ENCODE measurements at regions not wholly inside any gene's neighbourhood (a gene's known extent, or its start where the extent isn't known, plus 50 kb on each side); places are given as distances from the start of the nearest gene placed in this dataset.

DNA sequence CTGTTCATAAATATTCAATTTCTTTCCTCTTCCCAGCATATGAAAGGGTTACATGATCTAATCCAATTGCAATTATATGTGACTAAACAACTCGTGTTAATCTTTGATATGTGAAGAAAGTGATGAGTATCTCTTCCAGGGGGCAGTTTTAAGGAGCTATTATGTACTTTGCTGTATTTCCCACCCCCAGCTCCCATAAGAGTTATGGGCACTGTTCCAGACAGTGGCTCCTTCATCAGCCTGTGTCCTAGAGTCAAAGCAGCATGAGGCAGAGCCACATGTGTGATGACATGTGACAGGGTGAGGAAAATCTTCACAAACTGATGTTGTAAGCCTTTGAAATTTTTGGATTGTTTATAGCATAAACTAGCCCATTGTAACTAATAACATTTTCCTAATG lies 315.4 kb downstream of the DIPK2A start:
- DNase-seq (ENCODE audit: low read depth) = no peak
- TF ChIP-seq, protein P1, sequence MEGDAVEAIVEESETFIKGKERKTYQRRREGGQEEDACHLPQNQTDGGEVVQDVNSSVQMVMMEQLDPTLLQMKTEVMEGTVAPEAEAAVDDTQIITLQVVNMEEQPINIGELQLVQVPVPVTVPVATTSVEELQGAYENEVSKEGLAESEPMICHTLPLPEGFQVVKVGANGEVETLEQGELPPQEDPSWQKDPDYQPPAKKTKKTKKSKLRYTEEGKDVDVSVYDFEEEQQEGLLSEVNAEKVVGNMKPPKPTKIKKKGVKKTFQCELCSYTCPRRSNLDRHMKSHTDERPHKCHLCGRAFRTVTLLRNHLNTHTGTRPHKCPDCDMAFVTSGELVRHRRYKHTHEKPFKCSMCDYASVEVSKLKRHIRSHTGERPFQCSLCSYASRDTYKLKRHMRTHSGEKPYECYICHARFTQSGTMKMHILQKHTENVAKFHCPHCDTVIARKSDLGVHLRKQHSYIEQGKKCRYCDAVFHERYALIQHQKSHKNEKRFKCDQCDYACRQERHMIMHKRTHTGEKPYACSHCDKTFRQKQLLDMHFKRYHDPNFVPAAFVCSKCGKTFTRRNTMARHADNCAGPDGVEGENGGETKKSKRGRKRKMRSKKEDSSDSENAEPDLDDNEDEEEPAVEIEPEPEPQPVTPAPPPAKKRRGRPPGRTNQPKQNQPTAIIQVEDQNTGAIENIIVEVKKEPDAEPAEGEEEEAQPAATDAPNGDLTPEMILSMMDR (conservative IDR thresholded peaks at IDR 0.05; ENCODE audit: low read length) = no peak
- H3K4me3 ChIP-seq (ENCODE audit: low read length) = no peak overlapping the region

DNA sequence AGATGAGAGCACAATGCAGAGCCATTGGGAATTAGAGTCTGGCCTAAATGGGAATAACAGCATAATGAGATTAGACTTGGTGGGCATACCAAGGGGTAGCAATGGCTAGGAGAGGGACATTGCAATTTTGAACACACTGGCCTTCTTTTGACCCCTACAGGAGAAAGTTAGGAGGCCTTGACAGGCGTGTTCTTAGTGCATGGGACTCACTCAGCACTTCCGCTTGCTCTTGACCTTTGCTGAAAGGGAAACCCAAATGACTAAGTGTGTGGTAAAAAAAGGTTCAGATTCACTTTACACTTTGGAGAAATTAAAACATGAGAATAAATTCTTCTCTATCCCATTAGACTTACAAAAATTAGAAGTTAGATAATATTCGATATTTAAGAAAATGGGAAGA lies 317.4 kb downstream of the DIPK2A start:
- H3K4me3 ChIP-seq (ENCODE audit: low read length) = no peak overlapping the region
- TF ChIP-seq, protein P1 (conservative IDR thresholded peaks at IDR 0.05; ENCODE audit: low read length) = no peak
- no peak for DNase-seq (ENCODE audit: low read depth)

DNA sequence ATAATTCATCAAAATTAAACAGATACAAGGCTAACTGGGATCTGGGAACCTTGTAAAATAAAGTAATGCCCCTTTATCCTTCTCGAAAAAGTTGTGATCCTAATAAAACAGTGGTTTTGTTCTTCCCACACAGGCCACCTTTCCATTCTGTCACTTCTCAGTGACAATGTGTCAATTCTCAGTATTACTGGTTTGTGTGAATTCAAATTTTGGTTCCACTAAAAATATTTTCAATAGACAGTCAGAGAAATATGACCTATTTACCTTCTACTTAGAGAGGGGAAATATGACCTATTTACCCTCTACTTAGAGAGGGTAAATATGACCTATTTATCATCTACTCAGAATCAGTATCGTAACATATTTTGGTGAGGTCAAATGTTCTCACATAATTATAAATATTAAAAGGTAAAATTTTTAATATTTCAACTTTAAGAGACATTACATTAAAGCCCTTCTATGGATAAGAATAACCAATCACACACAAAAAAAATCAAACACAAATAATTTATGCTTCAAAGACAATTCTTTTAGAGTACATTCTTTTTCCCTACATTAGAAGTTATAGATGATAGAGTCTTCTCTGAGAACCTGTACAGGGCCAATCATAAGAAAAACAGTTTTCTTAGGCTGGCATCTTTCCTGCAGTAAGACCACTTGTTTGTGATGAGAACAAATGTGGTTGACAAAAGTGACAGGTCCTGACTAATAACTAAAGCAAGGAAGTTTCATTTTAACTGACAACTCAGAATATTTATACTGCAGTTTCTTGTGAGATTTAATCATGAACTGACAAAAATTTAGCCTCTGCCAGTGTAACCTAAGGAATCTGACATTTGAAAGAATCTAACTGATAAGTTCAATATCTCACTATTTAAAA lies 323.3 kb downstream of the DIPK2A start:
- DNase-seq (ENCODE audit: low read depth) = no peak
- TF ChIP-seq, protein P1 (conservative IDR thresholded peaks at IDR 0.05; ENCODE audit: low read length) = no peak
- no peak overlapping the region for H3K4me3 ChIP-seq (ENCODE audit: low read length)

DNA sequence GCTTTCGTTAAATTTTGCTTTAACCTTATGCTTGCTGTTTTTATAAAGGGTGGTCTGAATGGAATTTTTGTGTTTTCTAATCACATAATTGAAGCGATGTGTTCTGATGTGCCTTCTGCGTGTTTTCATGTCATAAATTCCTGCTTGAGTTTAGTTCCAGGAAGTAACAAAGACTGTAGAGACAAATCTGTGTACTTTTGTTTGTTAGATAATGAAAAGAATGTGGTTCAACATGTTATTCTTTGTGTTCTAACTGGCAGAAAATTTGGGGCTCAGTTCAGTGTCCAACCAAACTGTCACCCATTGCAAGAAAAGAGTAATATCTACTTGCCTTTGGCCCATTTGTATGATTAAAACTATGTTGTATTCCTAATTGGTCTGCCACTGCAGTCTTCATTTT lies 324.0 kb downstream of the DIPK2A start:
- DNase-seq (ENCODE audit: low read depth) = no peak
- no peak overlapping the region for H3K4me3 ChIP-seq (ENCODE audit: low read length)
- TF ChIP-seq, protein P1 (conservative IDR thresholded peaks at IDR 0.05; ENCODE audit: low read length) = no peak

GRCh38 chr3:144296808-144297207 lies 325.2 kb downstream of the DIPK2A start:
- DNase-seq (ENCODE audit: low read depth) = no peak
- H3K4me3 ChIP-seq (ENCODE audit: low read length) = no peak overlapping the region
- TF ChIP-seq, protein P1 (conservative IDR thresholded peaks at IDR 0.05; ENCODE audit: low read length) = no peak

- DNase-seq (ENCODE audit: low read depth) = no peak
- no peak overlapping the region for H3K4me3 ChIP-seq (ENCODE audit: low read length)
- TF ChIP-seq, protein P1 (conservative IDR thresholded peaks at IDR 0.05; ENCODE audit: low read length) = no peak
Observed at GRCh38 chr3:144301863-144302262, 330.2 kb downstream of the DIPK2A start.

DNA sequence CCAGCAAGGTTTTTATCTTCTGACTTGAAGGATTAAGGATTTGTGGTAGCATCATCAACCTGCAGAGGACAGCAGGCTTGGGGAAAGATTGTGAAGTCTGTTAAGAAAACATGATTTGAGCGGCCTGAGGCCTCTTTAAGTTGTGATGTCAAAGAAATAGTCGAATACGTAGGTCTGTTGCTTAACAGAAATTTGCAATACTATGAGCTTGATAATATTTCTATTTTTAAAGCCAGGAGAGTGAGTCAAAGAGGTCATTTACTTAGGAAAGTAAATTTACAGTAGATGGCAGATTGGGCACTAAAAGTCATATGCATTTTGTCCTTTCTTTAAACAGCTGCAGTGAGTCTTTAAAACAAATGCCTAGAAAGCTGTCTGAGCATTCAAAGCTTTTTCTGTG lies 336.3 kb downstream of the DIPK2A start:
- H3K4me3 ChIP-seq (ENCODE audit: low read length) = no peak overlapping the region
- TF ChIP-seq, protein P1 (conservative IDR thresholded peaks at IDR 0.05; ENCODE audit: low read length) = no peak
- DNase-seq (ENCODE audit: low read depth) = no peak
